Right lobe of liver (tissue), 6 donors: ENCODE measurements at regions not wholly inside any gene's neighbourhood (a gene's known extent, or its start where the extent isn't known, plus 50 kb on each side); places are given as distances from the start of the nearest gene placed in this dataset.
"Not testable (repeated sequence)": the region's sequence is repeated elsewhere in the genome, so short reads cannot be mapped to it uniquely, and the experiment has no call there.

Experiments
- ATAC-seq, 4 donors: fragments of 200-7000 bp; cut with Tn5 transposase; one replicate each; pipeline ENCODE4 v1.9.1; 2020; ENCODE audit warnings: mild to moderate bottlenecking in 4 of 4, moderate library complexity in 4 of 4
- DNase-seq, 3 donors: peaks; one replicate each; pipeline ENCODE4 v3.0.0-alpha.2; 2020
- H3K27ac ChIP-seq, 3 donors: fragments of 200-600 bp; one replicate each; pipeline ENCODE4 v1.8.0; 2022
- H3K27me3 ChIP-seq, 2 donors: fragments of 200-600 bp; one replicate each; pipeline ENCODE4 v1.8.0; 2022
- H3K36me3 ChIP-seq, 4 donors: fragments of 200-600 bp; sonication (generic) in 1 of 4; one replicate each; pipeline versions ENCODE4 v1.5.1 to v1.8.0; 2017 to 2022; ENCODE audit warnings: control low read depth in 1 of 4
- H3K4me1 ChIP-seq, 4 donors: fragments of 200-600 bp; sonication (generic) in 1 of 4; one replicate each; pipeline versions ENCODE4 v1.5.1 to v1.8.0; 2017 to 2022; ENCODE audit warnings: control low read depth in 1 of 4
- H3K4me3 ChIP-seq, 3 donors: fragments of 200-600 bp; one replicate each; pipeline ENCODE4 v1.8.0; 2022
- H3K9me3 ChIP-seq, 4 donors: fragments of 200-600 bp; sonication (generic) in 1 of 4; one replicate each; pipeline versions ENCODE4 v1.5.1 to v1.8.0; 2017 to 2022; ENCODE audit warnings: control low read depth in 1 of 4
- CTCF ChIP-seq, 4 donors: fragments of 200-600 bp in 3 of 4; fragments of 450-650 bp in 1 of 4; IDR thresholded peaks; one replicate each; pipeline versions ENCODE4 v1.5.1 to v1.8.0; 2016 to 2022; ENCODE audit warnings: antibody characterized with exemption in 4 of 4, mild to moderate bottlenecking in 2 of 4
- POLR2A ChIP-seq: fragments of 450-650 bp; IDR thresholded peaks from one replicate; pipeline ENCODE4 v1.6.1; 2017; ENCODE audit warnings: antibody characterized with exemption, mild to moderate bottlenecking
- WGBS: methylation state at CpG from one replicate; pipeline ENCODE4 v1.1.6; 2018; ENCODE audit warnings: low coverage, low lambda C conversion rate; ENCODE audit not compliant: insufficient coverage; ENCODE audit errors: missing lambda C conversion rate; 5-methylcytosine and 5-hydroxymethylcytosine counted together
- intact Hi-C, 2 donors: fragments of 100-400 bp; cut with DNase I; formaldehyde crosslinking; loops; one replicate each; pipeline versions ENCODE4 v1.11.2 to v1.14.1; 2022
- donor health status: DM: no; HTN: yes; CAD: no.
- donor health status: DM: no; HTN: no; CAD: no.
- donor health status: DM: no; HTN: no; CAD: no.
- donor health status: DM: no; HTN: yes; CAD: no.
- donor health status: DM: no; HTN: yes; CAD: no.

DNA sequence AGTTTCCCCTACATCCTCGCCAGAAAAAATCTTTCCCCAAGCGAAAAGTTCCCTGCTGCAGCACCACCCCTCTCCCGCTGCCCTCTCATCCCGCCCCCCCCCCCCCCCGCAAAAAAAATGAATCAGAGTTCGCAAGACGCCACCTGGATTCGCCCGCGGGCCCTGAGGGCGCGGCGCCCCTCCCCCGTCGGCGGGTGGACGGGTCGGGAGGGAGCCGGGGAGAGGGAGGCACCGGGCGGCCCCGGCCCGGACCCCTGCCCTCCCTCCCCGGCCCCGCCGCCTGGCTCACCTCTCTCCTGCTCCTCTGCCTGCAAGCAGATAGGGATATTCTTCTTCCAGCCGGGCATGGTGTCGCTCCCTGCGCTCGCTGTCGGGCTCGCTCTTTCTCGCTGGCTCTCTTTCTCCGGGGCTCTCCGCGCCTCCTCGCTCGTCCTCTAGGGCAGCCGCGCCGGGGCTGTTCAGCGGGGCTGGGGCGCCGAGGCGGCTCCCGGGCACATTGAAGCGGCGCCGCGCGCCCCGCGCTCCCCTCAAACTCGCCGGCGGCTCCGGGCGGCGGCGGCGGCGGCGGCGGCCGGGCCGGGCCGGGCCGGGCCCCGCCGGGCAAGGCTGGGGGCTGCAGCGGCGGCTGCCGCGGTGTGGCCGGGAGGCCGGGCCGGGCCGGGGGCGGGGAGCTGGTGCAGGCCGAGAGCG is 200.3 kb upstream of the CAND1 start:
- TF ChIP-seq CTCF (IDR thresholded peaks at IDR 0.05) = no peak
- TF ChIP-seq POLR2A = no peak
- Histone ChIP-seq H3K4me3 (peak overlapping the region; percentile 39 to 59 (median 40)), H3K4me1 (peaks cover 0 to 4% (median 0%) of the 10 kb centered on the region in 4 donors), H3K27me3 (no peaks in the 10 kb centered on the region), H3K36me3 (no peaks in the 10 kb centered on the region), H3K27ac (no peak overlapping the region), H3K9me3 (no peaks in the 10 kb centered on the region)
- intact Hi-C loops = no loop called here
- DNase-seq (peak; percentile 26 to 50 (median 44)), ATAC-seq (peak; percentile 53 to 64 (median 62))
- WGBS = 0% methylated on average over 16 of the region's 81 CpGs

GRCh38 chr12:67069451-67070306 is 199.5 kb upstream of the CAND1 start:
- ATAC-seq = peak; percentile 50 to 65 (median 60)
- intact Hi-C loops = no loop called here
- WGBS = 8% methylated on average over 7 of the region's 68 CpGs
- Histone ChIP-seq H3K4me1 (peaks cover 0 to 4% (median 0%) of the 10 kb centered on the region in 4 donors), H3K9me3 (no peaks in the 10 kb centered on the region), H3K27me3 (no peaks in the 10 kb centered on the region), H3K36me3 (no peaks in the 10 kb centered on the region), H3K27ac (no peak overlapping the region), H3K4me3 (peak overlapping the region; percentile 26 to 59 (median 40))
- TF ChIP-seq CTCF (IDR thresholded peaks at IDR 0.05) (no peak), POLR2A (no peak)
- DNase-seq = peak in 1 of 3 donors; percentile 37

DNA sequence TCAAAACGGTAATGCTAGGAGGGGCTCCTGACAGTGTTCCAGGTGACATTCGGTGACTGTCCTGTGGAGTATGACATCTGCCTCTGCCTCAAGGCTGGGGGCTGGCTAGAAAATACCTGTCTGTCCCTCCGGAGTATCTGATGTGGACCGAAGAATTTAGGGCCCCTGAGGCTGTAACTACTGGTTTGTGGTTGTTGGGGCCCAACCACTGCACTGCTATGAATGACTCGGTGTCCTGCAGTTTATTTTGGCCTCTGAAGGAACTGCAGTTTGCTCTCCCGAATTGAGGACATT is 198.9 kb upstream of the CAND1 start:
- no peaks in the 10 kb centered on the region for H3K36me3 ChIP-seq
- no CpG with 5 or more reads among the region's 6 CpGs for WGBS
- no peak overlapping the region for H3K4me3 ChIP-seq
- H3K4me1 ChIP-seq = peaks cover 0 to 4% (median 0%) of the 10 kb centered on the region in 4 donors
- TF ChIP-seq CTCF (IDR thresholded peaks at IDR 0.05) (no peak), POLR2A (no peak)
- intact Hi-C loops = no loop called here
- DNase-seq (no peak), ATAC-seq (no peak)
- no peaks in the 10 kb centered on the region for H3K27me3 ChIP-seq
- no peak overlapping the region for H3K27ac ChIP-seq
- H3K9me3 ChIP-seq = no peaks in the 10 kb centered on the region

GRCh38 chr12:67070604-67071003 is 198.6 kb upstream of the CAND1 start:
- no peaks in the 10 kb centered on the region for H3K36me3 ChIP-seq
- ATAC-seq (no peak), DNase-seq (no peak)
- H3K27ac ChIP-seq = no peak overlapping the region
- intact Hi-C loops = no loop called here
- H3K27me3 ChIP-seq = no peaks in the 10 kb centered on the region
- TF ChIP-seq POLR2A = no peak
- TF ChIP-seq CTCF (IDR thresholded peaks at IDR 0.05) = no peak
- 66% methylated on average over 4 of the region's 4 CpGs for WGBS
- H3K4me3 ChIP-seq = no peak overlapping the region
- H3K4me1 ChIP-seq = peaks cover 0 to 4% (median 0%) of the 10 kb centered on the region in 4 donors
- no peaks in the 10 kb centered on the region for H3K9me3 ChIP-seq

GRCh38 chr12:67072281-67072680 is 196.9 kb upstream of the CAND1 start:
- H3K9me3 ChIP-seq, H3K36me3 ChIP-seq, ATAC-seq, intact Hi-C loops, H3K4me3 ChIP-seq, H3K27me3 ChIP-seq, H3K27ac ChIP-seq, DNase-seq, H3K4me1 ChIP-seq: not testable (repeated sequence)
- WGBS = 83% methylated on average over 4 of the region's 4 CpGs
